22Rv1 (cell line): ENCODE measurements at regions not wholly inside any gene's neighbourhood (a gene's known extent, or its start where the extent isn't known, plus 50 kb on each side); places are given as distances from the start of the nearest gene placed in this dataset.

Experiments used
- ZFX ChIP-seq: fragments of 450-650 bp; IDR thresholded peaks from 2 replicates; pipeline ENCODE4 v1.6.1; 2017; ENCODE audit warnings: antibody characterized with exemption, borderline replicate concordance
- TF ChIP-seq, protein P1 (sequence below): fragments of 450-650 bp; IDR thresholded peaks from 2 replicates; pipeline ENCODE4 v1.5.1; 2017; ENCODE audit warnings: mild to moderate bottlenecking

GRCh38 chr7:109276348-109276747 lies 706.7 kb downstream of the DNAJB9 start:
- TF ChIP-seq, protein P1, sequence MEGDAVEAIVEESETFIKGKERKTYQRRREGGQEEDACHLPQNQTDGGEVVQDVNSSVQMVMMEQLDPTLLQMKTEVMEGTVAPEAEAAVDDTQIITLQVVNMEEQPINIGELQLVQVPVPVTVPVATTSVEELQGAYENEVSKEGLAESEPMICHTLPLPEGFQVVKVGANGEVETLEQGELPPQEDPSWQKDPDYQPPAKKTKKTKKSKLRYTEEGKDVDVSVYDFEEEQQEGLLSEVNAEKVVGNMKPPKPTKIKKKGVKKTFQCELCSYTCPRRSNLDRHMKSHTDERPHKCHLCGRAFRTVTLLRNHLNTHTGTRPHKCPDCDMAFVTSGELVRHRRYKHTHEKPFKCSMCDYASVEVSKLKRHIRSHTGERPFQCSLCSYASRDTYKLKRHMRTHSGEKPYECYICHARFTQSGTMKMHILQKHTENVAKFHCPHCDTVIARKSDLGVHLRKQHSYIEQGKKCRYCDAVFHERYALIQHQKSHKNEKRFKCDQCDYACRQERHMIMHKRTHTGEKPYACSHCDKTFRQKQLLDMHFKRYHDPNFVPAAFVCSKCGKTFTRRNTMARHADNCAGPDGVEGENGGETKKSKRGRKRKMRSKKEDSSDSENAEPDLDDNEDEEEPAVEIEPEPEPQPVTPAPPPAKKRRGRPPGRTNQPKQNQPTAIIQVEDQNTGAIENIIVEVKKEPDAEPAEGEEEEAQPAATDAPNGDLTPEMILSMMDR: no peak
- TF ChIP-seq ZFX: no peak
